Omental fat pad (tissue), 3 donors: ENCODE measurements at regions not wholly inside any gene's neighbourhood (a gene's known extent, or its start where the extent isn't known, plus 50 kb on each side); places are given as distances from the start of the nearest gene placed in this dataset.

Experiments
- ATAC-seq: fragments of 150-250 bp; one replicate; pipeline ENCODE4 v1.9.1; 2016; ENCODE audit warnings: mild to moderate bottlenecking, moderate library complexity; ENCODE audit not compliant: low FRiP score
- DNase-seq: peaks from one replicate; pipeline ENCODE4 v3.0.0-alpha.2; 2019; ENCODE audit warnings: low spot score
- CTCF ChIP-seq, 3 donors: fragments of 450-650 bp; IDR thresholded peaks; one replicate each; pipeline ENCODE4 v1.5.1; 2016 to 2017; ENCODE audit warnings: antibody characterized with exemption in 3 of 3, mild to moderate bottlenecking in 3 of 3, moderate library complexity in 2 of 3

GRCh38 chr1:29426701-29427279 is 190.5 kb downstream of the PTPRU start:
- DNase-seq (no peak), ATAC-seq (no peak)
- no peak for TF ChIP-seq CTCF (IDR thresholded peaks at IDR 0.05)

GRCh38 chr1:29425631-29426030 is 189.3 kb downstream of the PTPRU start:
- DNase-seq = no peak
- ATAC-seq = no peak
- no peak for TF ChIP-seq CTCF (IDR thresholded peaks at IDR 0.05)

- TF ChIP-seq CTCF (IDR thresholded peaks at IDR 0.05) = no peak
- DNase-seq = no peak
- no peak for ATAC-seq
These were observed 187.9 kb downstream of the PTPRU start for GRCh38 chr1:29424266-29424665.

- DNase-seq = no peak
- TF ChIP-seq CTCF (IDR thresholded peaks at IDR 0.05) = no peak
- ATAC-seq = no peak
These were observed 183.9 kb downstream of the PTPRU start for GRCh38 chr1:29420202-29420601.

- ATAC-seq (no peak), DNase-seq (no peak)
- TF ChIP-seq CTCF (IDR thresholded peaks at IDR 0.05) = no peak
These were observed 181.6 kb downstream of the PTPRU start for GRCh38 chr1:29417971-29418370.

GRCh38 chr1:29417147-29417858 is 181.0 kb downstream of the PTPRU start:
- TF ChIP-seq CTCF (IDR thresholded peaks at IDR 0.05) = no peak
- DNase-seq = no peak
- no peak for ATAC-seq
